Left renal pelvis (tissue), 4 donors: ENCODE measurements at regions not wholly inside any gene's neighbourhood (a gene's known extent, or its start where the extent isn't known, plus 50 kb on each side); places are given as distances from the start of the nearest gene placed in this dataset.

Source experiments
- DNase-seq, 4 donors: peaks; one replicate each; pipeline ENCODE4 v3.0.0-alpha.2; 2013; ENCODE audit warnings: low read depth in 4 of 4, low spot score in 3 of 4

DNA sequence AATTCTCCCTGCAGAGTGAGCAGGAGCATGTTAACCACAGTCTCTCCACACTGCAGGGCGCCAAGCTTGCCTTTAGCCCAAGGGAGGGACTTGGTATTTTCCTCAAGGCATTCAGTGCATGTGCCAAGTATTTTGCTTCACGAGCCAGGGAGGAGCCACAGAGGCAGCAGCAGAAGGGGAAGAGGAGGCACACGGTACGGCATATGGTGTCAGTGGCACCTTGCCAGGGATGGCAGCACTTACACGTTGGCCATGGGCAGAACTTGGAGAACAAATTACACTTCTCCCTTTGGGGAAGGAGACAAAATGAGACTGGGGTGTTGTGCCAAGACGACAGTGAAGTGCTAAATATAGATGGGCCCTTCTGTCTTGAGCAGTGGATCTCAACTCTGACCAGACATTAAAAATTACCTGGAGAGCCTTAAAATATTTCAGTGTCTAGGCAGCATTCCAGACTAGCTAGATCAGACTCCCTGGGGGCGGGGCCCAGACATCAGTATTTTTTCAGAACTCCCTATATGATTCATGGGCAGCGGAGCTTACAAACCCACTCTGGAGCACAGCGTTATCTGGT lies 155.8 kb downstream of the DRD1 start:
- no peak for DNase-seq

DNA sequence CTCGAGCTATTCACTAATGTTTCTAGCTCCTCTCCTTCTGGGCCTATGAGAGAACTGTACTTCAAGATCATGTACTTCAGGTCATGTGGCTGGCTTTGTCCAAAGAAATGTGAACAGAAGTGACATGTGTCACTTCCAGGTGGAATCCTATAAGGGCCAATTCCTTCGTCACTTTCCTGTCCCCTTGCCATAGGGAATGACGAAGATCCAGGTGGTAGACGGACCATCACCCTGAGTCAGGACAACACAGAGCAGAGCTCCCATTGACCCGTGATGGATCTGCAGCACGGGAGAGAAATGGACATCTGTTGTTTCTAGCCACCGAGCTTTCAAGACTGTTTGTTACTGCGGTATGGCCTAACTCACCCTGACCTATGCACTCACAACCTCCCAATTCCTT lies 157.0 kb downstream of the DRD1 start:
- no peak for DNase-seq

DNA sequence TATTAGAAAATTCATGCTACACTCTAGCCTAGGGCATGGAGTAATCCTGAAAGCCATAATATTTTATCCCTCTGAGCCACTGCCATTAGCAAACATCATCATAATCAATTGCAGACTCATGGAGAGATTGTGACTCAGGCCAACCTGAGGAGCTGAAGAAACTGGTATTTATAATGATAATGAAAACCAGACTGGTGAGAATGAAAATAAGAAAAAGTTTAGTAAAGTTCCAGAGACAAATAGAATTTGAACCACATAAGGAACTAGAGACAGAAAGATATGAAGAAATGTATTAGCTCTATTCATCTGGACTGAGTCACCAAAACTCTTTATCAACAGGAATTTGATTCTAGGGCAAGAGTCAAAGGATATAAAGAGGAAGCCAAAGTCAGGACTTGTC lies 158.7 kb downstream of the DRD1 start:
- no peak for DNase-seq

DNA sequence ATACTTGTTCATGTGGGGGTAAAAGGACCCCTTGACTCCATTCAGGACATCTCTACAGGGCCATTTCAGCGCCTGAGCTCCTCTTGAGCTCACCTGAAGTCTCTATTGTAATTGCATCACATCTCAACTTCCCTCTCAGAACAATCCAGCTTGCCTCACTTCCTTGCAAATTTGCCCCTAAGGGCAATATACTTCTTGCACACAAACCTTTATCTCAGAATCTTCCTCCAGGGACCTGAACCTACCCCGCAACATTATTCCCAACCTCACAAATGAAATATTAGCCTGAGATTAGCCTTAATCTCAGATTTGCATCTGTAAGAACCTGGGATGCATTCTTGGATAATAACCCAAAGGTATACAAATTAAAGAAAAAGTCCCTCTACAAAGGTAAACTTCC lies 159.2 kb downstream of the DRD1 start:
- no peak for DNase-seq

DNA sequence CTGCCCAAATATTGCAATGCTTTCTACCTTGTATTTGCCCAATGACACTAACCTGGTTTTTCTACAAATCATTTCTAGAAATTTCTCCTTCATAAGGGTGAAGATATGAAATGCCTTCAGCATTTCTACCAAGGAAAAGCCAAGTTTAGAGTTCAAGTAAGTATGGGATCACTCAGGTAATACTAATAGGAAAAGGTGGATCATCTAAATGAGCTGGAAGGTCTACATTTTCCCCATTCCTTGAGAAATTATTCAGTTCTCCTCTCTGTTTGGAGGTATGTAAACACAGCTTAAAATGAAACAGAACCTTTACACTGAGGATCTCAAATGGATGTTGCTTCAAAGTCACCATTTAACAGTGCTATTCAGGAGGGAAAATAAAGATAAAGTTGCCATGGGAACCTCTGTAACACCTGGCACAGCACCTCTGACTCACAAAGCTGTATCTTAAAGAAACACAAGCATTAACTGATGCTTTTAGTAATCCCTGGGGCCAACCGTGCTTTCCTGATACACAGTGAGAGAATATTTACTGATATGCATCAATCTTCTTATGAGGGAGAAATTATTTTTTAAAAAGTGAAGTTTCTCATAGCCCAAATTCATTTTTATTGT lies 161.3 kb downstream of the DRD1 start:
- DNase-seq: no peak

DNA sequence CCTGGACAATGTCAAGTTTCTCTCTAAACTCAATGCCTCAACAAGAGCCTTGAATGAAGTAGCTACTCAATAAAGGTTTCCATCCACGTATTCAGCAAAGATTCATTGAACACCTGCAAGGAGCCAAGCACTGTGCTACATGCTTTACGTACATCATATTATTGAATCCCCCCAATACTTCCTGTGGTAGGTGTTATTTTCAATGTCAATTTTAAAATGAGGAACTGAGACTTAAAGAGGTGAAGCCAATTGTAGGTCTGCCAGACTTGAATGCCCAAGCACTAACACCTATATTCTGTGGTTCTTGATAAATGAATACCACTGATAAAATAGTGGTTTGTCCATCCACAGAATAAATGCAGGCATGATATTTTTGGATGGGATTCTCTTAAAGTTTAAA lies 162.3 kb downstream of the DRD1 start:
- DNase-seq: no peak

DNA sequence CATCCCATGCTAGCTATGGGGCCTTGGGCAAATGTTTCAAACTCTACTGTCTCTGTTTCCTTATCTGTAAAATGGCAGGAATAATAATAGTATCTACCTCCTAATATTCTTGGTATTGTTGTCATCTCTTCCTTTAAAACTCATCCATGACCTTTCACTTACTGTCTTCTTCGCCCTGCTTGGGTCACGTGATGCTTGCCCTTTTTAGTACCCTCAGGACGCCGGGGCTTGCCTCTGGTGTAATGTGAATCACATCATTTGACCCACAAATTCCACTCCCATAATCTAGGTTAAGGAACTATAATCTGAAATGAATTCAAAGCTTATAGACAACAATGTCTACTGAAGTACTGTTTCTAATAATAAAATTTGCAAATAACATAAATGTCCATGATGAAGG lies 162.7 kb downstream of the DRD1 start:
- DNase-seq: no peak

DNA sequence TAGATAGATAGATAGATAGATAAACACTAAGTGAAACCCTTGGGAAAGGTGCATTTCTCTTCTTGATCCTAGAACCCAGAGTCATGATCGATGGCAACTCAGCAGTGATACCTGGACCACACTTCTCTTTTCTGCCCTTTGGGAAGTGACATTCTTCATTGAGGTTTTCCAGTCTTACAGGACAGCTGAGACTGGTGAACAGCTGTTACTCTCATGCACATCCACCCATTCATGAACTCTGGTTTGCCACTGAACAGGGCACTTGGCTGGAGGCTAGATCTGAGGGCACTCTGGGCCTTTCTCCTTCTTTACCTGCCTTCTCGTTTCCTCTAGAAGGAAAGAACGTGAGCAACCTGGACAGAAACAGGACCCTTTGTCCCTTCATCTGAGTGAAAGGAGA lies 164.5 kb downstream of the DRD1 start:
- DNase-seq: no peak

DNA sequence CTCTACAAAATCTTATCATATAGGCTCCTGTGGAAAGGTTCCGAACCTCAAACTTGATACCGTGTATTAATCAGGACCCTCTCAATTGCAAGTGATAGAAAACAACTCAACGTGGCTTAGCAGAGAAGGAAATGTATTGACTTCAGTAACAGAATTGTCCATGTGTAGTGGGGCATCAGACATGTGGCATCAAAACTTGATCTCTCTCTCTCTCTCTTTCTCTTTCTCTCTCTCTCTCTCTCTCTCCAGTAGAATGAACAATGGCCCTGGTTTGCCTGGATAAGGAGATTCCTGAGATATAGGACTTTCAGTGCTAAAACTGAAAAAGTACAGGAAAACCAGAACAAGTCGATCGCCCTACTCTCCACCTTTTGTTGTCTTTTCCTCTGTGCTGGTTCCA lies 168.2 kb downstream of the DRD1 start:
- DNase-seq: no peak

DNA sequence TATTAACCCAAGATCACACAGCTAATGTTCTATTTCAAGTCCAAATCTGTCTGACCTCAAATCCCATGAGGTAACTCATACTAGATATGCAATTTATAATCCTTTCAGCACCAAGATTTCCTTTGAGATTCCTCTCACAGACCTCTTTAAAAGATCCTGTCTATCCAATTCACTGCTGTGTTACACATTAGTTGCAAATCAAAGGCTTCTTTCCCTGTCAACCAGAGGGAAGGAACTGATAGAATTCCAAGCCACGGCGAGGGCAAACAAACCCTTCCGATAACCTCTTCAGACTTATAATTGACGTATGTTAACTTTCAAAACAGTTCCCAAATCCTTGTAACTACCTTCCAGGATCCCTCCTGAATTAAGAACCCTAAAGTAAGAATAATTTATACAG lies 168.9 kb downstream of the DRD1 start:
- no peak for DNase-seq

DNA sequence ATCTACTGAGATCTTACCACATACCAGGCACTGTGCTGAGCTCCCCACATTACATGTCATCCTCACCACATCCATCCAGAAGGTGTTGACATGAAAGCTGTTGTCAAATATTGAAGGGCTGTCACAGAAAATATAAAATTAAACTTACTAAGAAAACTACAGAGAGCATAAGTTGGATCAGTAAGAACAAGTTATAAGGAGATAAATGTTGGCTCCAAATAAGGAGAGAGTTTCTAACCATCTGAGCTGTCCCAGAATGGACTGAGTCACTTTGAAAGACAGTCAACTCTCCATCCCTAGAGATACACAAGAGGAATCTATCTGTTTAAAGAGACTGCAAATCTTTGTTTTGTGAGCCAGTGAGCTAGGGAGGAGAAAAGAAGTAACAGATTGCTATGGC lies 169.8 kb downstream of the DRD1 start:
- no peak for DNase-seq

DNA sequence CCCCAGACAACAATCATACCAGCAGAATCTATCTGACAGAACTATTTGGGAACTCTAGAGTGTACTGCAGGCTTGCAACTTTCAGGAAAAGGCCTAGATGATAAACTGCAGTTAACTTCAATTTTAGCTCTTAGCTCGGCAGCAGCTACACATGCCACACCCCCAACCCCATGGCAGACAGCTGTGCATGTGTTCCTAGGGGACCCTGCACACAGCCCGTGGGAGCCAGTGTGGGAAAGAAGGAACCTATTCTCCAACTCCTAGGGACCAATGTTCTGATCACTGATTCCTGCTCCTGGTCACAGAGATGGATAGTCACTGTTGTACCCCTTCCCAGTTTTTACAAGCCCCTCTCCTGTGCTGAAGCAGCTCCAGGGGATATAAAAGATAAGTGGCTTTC lies 179.6 kb downstream of the DRD1 start:
- DNase-seq: no peak

DNA sequence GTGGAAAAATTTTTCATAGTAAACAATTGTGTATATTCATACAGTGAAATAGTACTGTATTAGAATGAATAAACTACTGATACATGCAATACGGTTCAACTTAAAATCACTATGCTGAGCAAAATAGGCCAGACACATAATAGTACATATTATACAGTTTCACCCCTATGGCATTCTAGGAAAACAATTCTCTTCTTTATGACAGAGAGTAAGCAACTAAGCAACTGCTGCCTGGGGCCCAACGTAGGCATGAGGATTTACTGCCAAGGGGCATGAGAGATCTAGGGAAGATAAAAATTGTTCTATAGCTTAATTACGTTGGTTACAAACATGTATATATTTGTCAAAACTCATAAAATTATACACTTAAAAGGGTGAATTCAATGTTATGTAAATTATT lies 180.2 kb downstream of the DRD1 start:
- no peak for DNase-seq

DNA sequence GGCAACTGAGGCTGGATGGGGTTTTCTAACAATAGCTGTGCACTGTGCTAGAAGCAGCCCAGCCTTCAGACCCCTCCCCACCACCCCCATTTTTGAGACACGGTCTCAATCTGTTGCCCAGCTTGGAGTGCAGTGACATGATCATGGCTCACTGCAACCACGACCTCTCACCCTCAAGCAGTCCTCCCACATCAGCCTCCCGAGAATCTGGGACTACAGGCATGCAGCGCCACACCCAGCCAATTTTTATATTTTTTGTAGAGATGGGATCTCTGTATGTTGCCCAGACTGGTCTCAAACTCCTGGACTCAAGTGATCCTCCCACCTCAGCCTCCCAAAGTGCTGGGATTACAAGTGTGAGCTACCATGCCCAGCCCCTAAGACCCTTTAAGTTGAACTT lies 182.5 kb downstream of the DRD1 start:
- DNase-seq: no peak

DNA sequence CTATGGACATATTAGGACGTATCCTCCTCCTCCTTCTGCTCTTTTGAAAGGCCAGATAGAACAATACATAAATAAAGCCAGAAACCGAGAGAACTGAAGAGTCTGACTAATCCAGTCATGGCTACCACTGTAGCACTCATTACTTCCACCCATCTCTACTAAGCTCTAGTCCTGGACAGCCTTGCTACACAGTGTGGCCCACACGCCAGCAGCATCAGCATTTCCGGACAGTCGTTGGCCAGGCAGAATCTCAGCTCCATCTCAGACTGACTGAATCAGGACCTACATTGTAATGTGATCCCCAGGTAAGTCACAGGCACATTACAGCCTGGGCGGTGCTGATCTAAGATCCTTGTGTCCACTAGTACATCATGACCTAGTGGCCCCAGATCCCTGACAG lies 182.9 kb downstream of the DRD1 start:
- no peak for DNase-seq

DNA sequence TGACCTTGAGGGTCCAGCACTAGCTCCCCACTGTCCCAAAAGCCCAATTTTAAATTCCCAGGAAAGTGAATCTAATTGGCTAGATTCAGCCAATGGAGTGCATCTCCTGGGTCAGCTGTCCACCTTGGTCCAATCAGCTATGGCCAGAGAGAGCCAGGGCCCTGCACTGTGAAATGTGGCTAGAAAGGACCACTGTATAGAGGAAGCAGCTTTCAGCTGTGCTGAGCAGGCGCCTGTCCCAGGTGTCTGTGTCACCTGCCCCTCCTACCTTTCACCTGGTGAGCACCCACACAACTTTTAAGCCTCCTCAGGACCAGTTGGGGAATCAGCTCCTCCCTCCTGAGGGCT lies 186.2 kb downstream of the DRD1 start:
- no peak for DNase-seq

DNA sequence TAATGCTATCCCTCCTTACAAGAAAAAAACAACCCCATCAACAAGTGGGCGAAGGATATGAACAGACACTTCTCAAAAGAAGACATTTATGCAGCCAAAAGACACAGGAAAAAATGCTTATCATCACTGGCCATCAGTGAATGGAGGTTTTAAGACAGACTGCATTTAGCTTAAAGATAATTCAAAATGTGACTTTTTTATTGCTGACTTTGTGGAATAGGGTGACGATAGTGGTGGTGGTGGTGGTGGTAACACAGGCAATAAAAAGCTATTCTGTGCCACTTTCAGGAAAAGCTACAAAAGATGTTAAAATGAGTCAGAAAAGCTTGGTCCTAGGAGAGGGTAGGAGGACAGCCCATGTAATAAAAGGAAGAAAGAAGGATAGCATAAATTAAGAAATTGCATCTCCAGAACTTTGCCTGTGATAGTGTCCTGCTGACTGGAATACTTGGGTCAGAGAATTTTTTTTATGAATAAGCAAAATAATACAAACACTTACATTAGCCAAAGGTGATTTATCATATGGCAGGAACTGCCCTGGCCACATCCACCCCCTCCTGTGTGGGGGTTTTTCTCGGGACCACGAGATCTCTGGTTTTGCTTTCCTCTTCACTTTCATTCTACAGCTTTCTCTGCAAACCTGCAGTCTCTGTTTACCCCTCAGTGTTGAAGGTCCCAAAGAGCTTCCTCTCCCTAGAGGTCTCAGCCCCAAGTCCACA lies 186.7 kb downstream of the DRD1 start:
- DNase-seq: no peak

DNA sequence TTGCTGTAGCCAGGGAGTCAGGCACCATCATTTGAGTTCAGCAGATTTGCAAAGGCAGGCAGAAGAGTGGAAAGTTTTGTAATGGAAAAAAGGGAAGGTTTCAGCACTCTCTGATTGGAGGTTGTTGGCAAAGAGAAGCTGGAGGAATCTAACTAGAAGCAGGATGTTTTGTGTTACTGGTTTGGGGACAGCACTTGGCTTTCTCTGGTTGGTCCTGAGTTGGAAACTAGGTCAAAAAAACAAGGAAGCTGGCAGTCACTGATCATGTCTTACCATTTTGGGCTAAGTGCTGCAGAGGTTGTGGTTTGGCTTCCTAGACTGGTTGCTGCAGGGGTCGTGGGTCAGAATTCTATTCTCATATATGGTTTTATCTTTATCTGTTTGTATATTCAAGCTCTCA lies 189.8 kb downstream of the DRD1 start:
- DNase-seq: no peak

DNA sequence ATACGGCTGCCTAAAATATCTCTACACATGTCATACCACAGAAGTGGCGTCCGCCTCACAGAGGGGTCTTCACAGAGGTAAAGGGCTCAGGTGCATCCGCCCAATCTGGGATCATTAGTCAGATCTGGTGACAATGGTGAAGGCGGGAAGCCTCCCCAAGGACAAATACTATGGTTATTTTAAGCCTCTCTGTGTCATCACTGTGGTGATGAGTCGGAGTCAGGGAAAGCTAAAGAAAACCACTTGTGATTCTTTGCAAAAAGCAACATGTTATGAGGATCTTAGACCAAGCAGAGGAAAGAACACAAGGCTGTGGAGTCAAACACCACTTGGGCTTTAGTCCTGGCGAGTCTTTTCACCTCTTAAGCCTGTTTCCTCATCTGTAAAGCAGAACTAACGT lies 190.4 kb downstream of the DRD1 start:
- no peak for DNase-seq

DNA sequence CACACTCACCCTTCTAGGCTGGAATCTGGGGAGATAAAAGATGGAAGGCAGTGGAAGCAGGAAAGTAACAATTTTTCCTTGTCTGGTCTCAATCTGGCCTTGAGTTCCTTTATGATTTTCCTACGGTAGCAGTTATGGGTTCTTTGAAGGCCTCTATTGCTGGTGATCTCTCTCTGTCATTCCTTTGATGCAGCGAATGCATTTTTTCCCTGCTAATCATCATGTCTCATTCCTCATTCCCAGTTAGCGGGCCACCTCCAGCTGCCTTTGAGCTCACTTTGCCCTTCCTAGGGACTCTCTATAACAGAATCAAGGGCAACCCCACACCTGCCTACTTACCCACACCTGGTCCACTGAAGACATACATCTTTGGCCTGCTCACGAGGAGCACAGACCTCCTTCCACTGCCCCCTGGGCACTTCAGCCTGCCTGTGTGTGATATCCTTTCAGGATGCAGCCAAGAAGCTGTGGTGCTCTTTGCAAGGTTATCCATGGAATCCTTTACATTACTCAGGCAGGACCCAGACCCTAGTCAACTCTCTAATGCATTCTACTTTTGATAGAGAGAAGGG lies 191.7 kb downstream of the DRD1 start:
- DNase-seq: no peak

DNA sequence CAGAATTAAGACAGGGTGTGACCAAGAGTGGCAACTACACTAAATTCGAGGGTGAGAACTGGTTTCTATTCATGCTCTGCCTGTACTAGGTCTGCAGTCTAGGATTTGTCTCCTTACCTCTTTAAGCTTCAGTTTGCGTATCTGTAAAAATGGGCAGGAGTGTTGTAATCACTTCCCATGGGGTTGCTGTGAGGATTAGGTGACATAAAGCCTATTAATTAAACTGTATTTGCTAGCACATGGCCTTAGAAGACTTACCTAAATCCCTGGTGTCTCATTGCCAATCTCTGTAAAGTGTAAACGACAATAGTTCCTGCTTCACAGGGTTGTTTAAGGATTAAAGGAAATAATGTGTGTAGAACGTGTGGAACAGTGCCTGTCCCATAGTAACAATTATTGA lies 193.6 kb downstream of the DRD1 start:
- DNase-seq: no peak

DNA sequence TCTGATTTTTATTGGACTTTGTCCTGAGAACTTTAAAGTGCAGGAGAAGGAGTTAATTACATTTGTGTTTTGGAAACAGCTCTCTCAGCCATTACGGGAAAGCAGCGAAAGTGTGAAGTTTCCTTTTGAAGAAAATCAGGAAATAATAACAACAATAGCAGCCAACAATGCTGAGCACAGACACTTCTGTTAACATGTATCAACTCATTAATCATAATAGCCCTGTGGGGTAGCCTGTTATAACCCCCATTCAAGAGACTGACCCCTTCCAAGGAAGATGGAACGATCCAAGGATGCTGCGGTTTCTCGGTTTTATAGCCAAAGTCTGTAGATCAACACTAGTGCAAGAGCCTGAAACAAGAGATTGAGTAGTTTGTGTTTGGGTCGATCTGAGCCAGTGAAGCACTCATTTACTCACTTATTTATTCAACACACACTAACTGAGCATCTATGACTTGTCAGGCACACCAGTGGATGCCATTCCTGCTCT lies 195.5 kb downstream of the DRD1 start:
- DNase-seq: no peak
